B cell (primary cell): ENCODE measurements at regions not wholly inside any gene's neighbourhood (a gene's known extent, or its start where the extent isn't known, plus 50 kb on each side); places are given as distances from the start of the nearest gene placed in this dataset.

ENCODE experiments used
- ATAC-seq: fragments of 200-7000 bp; cut with Tn5 transposase; one replicate; pipeline ENCODE4 v1.10.0; 2021; ENCODE audit warnings: low read depth, mild to moderate bottlenecking, moderate number of reproducible peaks, moderate library complexity
- CTCF ChIA-PET: fragments of 350-600 bp; sonication (Branson Sonifier 250); formaldehyde crosslinking; loops from one replicate; lab custom pipeline; 2021; ENCODE audit warnings: antibody characterized with exemption, inconsistent platforms; lab: Charles Lee
- POLR2A ChIA-PET: fragments of 350-600 bp; sonication (Branson Sonifier 250); formaldehyde crosslinking; loops from one replicate; lab custom pipeline; 2021; ENCODE audit warnings: antibody characterized with exemption; lab: Charles Lee
- DNase-seq: peaks from one replicate; pipeline ENCODE4 v3.0.0; 2013
- H2AFZ ChIP-seq: 2 replicates; pipeline ENCODE4 v1.6.1; 2012; ENCODE audit warnings: mild to moderate bottlenecking, low read depth, low read length; ENCODE audit not compliant: insufficient read depth, poor library complexity, severe bottlenecking
- H3K27ac ChIP-seq, 2 donors: 1 replicate in 1 of 2; 2 replicates in 1 of 2; pipeline ENCODE4 v1.5.1; 2012 to 2013; ENCODE audit warnings: low read length in 2 of 2, mild to moderate bottlenecking in 2 of 2, moderate library complexity in 1 of 2
- H3K27me3 ChIP-seq, 4 experiments: fragments of 200-600 bp in 1 of 4; sonication (generic) in 1 of 4; replicated peaks in 1 of 4; 1 replicate in 2 of 4; 2 replicates in 2 of 4; pipeline versions ENCODE4 v1.6.1 to v1.7.0; 2013 to 2016; ENCODE audit warnings: low read length in 3 of 4, mild to moderate bottlenecking in 2 of 4, mixed read lengths in 1 of 4, moderate library complexity in 1 of 4; ENCODE audit not compliant: insufficient read depth in 4 of 4, control insufficient read depth in 3 of 4; ENCODE audit errors: control extremely low read depth in 1 of 4
- H3K36me3 ChIP-seq, 2 experiments: replicated peaks in 1 of 2; 1 replicate in 1 of 2; 2 replicates in 1 of 2; pipeline versions ENCODE4 v1.6.1 to v1.7.1; 2013; ENCODE audit warnings: low read length in 1 of 2; ENCODE audit not compliant: insufficient read depth in 2 of 2, control insufficient read depth in 1 of 2; ENCODE audit errors: control extremely low read depth in 1 of 2, extremely low read depth in 1 of 2
- H3K4me1 ChIP-seq, 2 donors: fragments of 200-600 bp in 1 of 2; sonication (generic) in 1 of 2; 1 replicate in 1 of 2; 2 replicates in 1 of 2; pipeline versions ENCODE4 v1.5.1 to v1.6.1; 2013 to 2017; ENCODE audit warnings: low read length in 2 of 2; ENCODE audit not compliant: control insufficient read depth in 2 of 2, insufficient read depth in 2 of 2
- H3K4me2 ChIP-seq: replicated peaks from 2 replicates; pipeline ENCODE3; 2012; ENCODE audit warnings: mild to moderate bottlenecking, low read depth, low read length; ENCODE audit not compliant: poor library complexity, severe bottlenecking
- H3K4me3 ChIP-seq, 5 experiments: fragments of 200-600 bp in 1 of 5; sonication (generic) in 1 of 5; 1 replicate in 3 of 5; 2 replicates in 2 of 5; pipeline versions ENCODE4 v1.5.1 to v1.7.0; 2011 to 2016; ENCODE audit warnings: low read length in 4 of 5, mild to moderate bottlenecking in 4 of 5, low read depth in 2 of 5, control low read depth in 1 of 5, moderate library complexity in 1 of 5; ENCODE audit not compliant: insufficient read depth in 1 of 5; ENCODE audit errors: control extremely low read depth in 1 of 5, extremely low read depth in 1 of 5
- H3K79me2 ChIP-seq: fragments of 200-600 bp; sonication (generic); one replicate; pipeline ENCODE4 v1.6.0; 2016; ENCODE audit warnings: low read length; ENCODE audit not compliant: control insufficient read depth, insufficient read depth
- H3K9ac ChIP-seq: fragments of 200-600 bp; sonication (generic); 2 replicates; pipeline ENCODE4 v1.6.1; 2017; ENCODE audit warnings: mild to moderate bottlenecking, low read length, moderate library complexity
- H3K9me3 ChIP-seq, 3 donors: one replicate each; pipeline versions ENCODE4 v1.6.1 to v1.7.1; 2013; ENCODE audit warnings: low read length in 2 of 3; ENCODE audit not compliant: control insufficient read depth in 2 of 3, insufficient read depth in 1 of 3; ENCODE audit errors: control extremely low read depth in 1 of 3
- H4K20me1 ChIP-seq: 2 replicates; pipeline ENCODE4 v1.6.0; 2012; ENCODE audit warnings: mild to moderate bottlenecking, low read length; ENCODE audit not compliant: insufficient read depth, control insufficient read depth, poor library complexity, severe bottlenecking
- H3K27ac Mint-ChIP-seq: one replicate; pipeline ENCODE4 v1.8.0; 2021; ENCODE audit warnings: mixed read lengths
- H3K27me3 Mint-ChIP-seq: one replicate; pipeline ENCODE4 v1.8.0; 2021; ENCODE audit warnings: mixed read lengths
- H3K4me1 Mint-ChIP-seq: one replicate; pipeline ENCODE4 v1.8.0; 2021; ENCODE audit warnings: mixed read lengths
- H3K4me3 Mint-ChIP-seq: one replicate; pipeline ENCODE4 v1.8.0; 2021; ENCODE audit warnings: mixed read lengths
- H3K9me3 Mint-ChIP-seq: one replicate; pipeline ENCODE4 v1.8.0; 2022; ENCODE audit warnings: mixed read lengths; ENCODE audit not compliant: insufficient read depth
- EZH2 ChIP-seq: IDR thresholded peaks from 2 replicates; pipeline ENCODE4 v1.6.1; 2012; ENCODE audit warnings: borderline replicate concordance, low read depth, mild to moderate bottlenecking, moderate library complexity, low read length; ENCODE audit not compliant: insufficient read depth, poor library complexity, severe bottlenecking
- WGBS: methylation state at CpG from one replicate; pipeline ENCODE4 v1.1.5; 2013; ENCODE audit warnings: missing lambda C conversion rate; ENCODE audit not compliant: insufficient coverage; 5-methylcytosine and 5-hydroxymethylcytosine counted together
- intact Hi-C: fragments of 100-400 bp; cut with micrococcal nuclease; formaldehyde crosslinking; loops from one replicate; pipeline ENCODE4 v1.10.0; 2022
- TF ChIP-seq, protein P1 (sequence below): fragments of 200-600 bp; IDR thresholded peaks from one replicate; pipeline ENCODE4 v1.8.0; 2022; ENCODE audit warnings: antibody characterized with exemption, mild to moderate bottlenecking

DNA sequence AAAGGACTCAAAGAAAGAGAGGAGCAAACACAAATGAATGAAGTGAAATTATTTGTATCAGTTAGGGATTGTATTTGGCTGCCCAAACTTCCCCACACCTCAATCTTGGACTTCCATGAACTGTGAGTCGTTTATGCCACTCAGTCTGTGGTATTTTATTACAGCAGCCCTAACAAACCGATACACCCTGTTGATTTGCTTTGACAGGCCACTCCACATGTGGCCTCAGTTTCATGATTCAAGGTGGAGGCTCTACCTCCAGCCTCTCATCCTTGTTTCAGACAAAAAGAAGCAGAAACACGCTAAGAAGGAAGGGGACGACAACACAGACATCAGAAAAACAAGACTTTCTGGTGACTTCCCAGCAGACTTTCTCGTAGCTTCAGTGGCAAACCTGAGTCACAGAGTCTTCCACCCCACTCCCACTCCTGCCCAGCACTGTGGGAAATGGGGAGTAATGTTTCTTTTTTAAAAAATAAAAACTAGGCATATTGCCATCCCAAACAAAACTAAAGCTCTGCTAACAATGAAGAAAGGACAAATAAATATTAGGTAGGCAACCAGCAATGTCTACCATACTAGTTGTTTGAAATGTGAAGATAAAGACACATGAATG is 52.2 kb upstream of the ABCA1 start:
- peaks cover 3% of the 10 kb centered on the region for H3K27me3 Mint-ChIP-seq
- 88% methylated on average over 3 of the region's 5 CpGs for WGBS
- TF ChIP-seq, protein P1, sequence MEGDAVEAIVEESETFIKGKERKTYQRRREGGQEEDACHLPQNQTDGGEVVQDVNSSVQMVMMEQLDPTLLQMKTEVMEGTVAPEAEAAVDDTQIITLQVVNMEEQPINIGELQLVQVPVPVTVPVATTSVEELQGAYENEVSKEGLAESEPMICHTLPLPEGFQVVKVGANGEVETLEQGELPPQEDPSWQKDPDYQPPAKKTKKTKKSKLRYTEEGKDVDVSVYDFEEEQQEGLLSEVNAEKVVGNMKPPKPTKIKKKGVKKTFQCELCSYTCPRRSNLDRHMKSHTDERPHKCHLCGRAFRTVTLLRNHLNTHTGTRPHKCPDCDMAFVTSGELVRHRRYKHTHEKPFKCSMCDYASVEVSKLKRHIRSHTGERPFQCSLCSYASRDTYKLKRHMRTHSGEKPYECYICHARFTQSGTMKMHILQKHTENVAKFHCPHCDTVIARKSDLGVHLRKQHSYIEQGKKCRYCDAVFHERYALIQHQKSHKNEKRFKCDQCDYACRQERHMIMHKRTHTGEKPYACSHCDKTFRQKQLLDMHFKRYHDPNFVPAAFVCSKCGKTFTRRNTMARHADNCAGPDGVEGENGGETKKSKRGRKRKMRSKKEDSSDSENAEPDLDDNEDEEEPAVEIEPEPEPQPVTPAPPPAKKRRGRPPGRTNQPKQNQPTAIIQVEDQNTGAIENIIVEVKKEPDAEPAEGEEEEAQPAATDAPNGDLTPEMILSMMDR = no peak
- no peak for TF ChIP-seq EZH2
- Histone ChIP-seq H4K20me1 (no peaks in the 10 kb centered on the region), H3K27me3 (peaks cover 0 to 3% (median 0%) of the 10 kb centered on the region in 4 experiments), H3K9ac (no peak overlapping the region), H3K79me2 (no peaks in the 10 kb centered on the region), H3K36me3 (no peaks in the 10 kb centered on the region), H3K4me1 (no peaks in the 10 kb centered on the region), H3K4me2 (no peak overlapping the region), H3K27ac (no peak overlapping the region), H3K9me3 (peaks cover 0 to 7% (median 4%) of the 10 kb centered on the region in 3 donors), H3K4me3 (no peak overlapping the region), H2AFZ (no peak overlapping the region)
- no peak overlapping the region for H3K4me3 Mint-ChIP-seq
- H3K9me3 Mint-ChIP-seq = no peaks in the 10 kb centered on the region
- POLR2A ChIA-PET = no interaction called here
- no peak overlapping the region for H3K27ac Mint-ChIP-seq
- ATAC-seq = no peak
- DNase-seq = no peak
- CTCF ChIA-PET = interaction anchor here (1.2 to 1.8 kb wide), 2 partner anchors 10 to 116 kb away, joined by 4 read pairs; no protein-coding TSS in a partner anchor
- peaks cover 3% of the 10 kb centered on the region for H3K4me1 Mint-ChIP-seq
- intact Hi-C loops = no loop called here

DNA sequence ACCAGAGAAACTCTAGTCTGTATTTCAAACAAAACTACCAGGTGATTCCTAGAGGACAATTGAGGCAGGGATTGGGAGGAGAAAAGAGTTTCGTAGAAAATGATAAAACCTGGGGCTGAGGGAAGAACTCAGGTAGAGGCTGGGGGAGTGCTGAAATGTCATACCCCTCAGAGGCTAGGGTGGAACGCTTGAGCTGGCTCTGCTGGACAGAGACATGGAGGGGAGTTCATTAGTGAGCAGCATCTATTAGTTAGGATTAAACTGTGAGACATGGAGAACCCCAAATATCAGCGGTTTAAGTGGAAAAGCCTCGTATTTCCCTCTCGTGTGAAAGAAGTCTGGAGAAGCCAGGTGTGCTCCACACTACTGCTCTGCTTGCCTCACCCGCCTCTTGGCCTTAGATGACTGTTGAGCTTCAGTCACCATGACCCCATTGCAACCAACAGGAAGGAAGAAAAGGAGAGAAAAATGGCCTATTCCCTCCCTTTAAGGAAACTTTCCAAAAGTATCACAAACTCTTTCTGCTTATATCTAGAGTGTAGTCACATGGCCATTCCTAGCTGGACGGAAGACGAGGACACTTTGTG is 53.7 kb upstream of the ABCA1 start:
- ChIA-PET CTCF (interaction anchor here (0.6 to 1.8 kb wide), 3 partner anchors 8 to 857 kb away, joined by 3 to 4 read pairs (median 4); no protein-coding TSS in a partner anchor), POLR2A (no interaction called here)
- Histone ChIP-seq H3K9ac (no peak overlapping the region), H4K20me1 (no peaks in the 10 kb centered on the region), H3K79me2 (no peaks in the 10 kb centered on the region), H3K27me3 (peaks cover 0 to 3% (median 0%) of the 10 kb centered on the region in 4 experiments), H2AFZ (no peak overlapping the region), H3K4me1 (no peaks in the 10 kb centered on the region), H3K27ac (no peak overlapping the region), H3K4me3 (no peak overlapping the region), H3K4me2 (no peak overlapping the region), H3K9me3 (peaks cover 0 to 7% (median 4%) of the 10 kb centered on the region in 3 donors), H3K36me3 (no peaks in the 10 kb centered on the region)
- ATAC-seq (no peak), DNase-seq (no peak)
- Mint-ChIP-seq H3K27ac (no peak overlapping the region), H3K4me3 (no peak overlapping the region), H3K27me3 (no peaks in the 10 kb centered on the region), H3K4me1 (peaks cover 3% of the 10 kb centered on the region), H3K9me3 (no peaks in the 10 kb centered on the region)
- intact Hi-C loops = no loop called here
- WGBS = 100% methylated on average over 3 of the region's 8 CpGs
- TF ChIP-seq, protein P1 = no peak
- TF ChIP-seq EZH2 = no peak
